Non-pigmented ciliary epithelial cell (primary cell): ENCODE measurements at regions not wholly inside any gene's neighbourhood (a gene's known extent, or its start where the extent isn't known, plus 50 kb on each side); places are given as distances from the start of the nearest gene placed in this dataset.

ENCODE experiments used
- DNase-seq: peaks from one replicate; pipeline ENCODE4 v3.0.0-alpha.2; 2010; ENCODE audit warnings: low read depth

GRCh38 chr2:107313316-107313715 lies 427.3 kb upstream of the ST6GAL2 start:
- no peak for DNase-seq

- DNase-seq = no peak
These were observed 434.9 kb upstream of the ST6GAL2 start for GRCh38 chr2:107320881-107321280.

GRCh38 chr2:107322416-107322815 lies 436.4 kb upstream of the ST6GAL2 start:
- DNase-seq = no peak

- DNase-seq = no peak
These were observed 438.1 kb upstream of the ST6GAL2 start for GRCh38 chr2:107323946-107324565.

GRCh38 chr2:107325981-107326786 lies 440.2 kb upstream of the ST6GAL2 start:
- DNase-seq = no peak

GRCh38 chr2:107334306-107334705 lies 448.3 kb upstream of the ST6GAL2 start:
- DNase-seq = no peak

- no peak for DNase-seq
These were observed 450.6 kb upstream of the ST6GAL2 start for GRCh38 chr2:107336526-107336925.

- DNase-seq = no peak
These were observed 451.4 kb upstream of the ST6GAL2 start for GRCh38 chr2:107337209-107337898.

- no peak for DNase-seq
These were observed 452.1 kb upstream of the ST6GAL2 start for GRCh38 chr2:107338059-107338458.

GRCh38 chr2:107338571-107338970 lies 452.6 kb upstream of the ST6GAL2 start:
- DNase-seq = no peak

- no peak for DNase-seq
These were observed 455.0 kb upstream of the ST6GAL2 start for GRCh38 chr2:107340955-107341354.

- DNase-seq = no peak
These were observed 463.4 kb upstream of the ST6GAL2 start for GRCh38 chr2:107349329-107349728.

GRCh38 chr2:107354175-107354574 lies 468.2 kb upstream of the ST6GAL2 start:
- DNase-seq = no peak

GRCh38 chr2:107358362-107358761 lies 468.3 kb upstream of the RGPD4 start:
- no peak for DNase-seq

- DNase-seq = no peak
These were observed 467.7 kb upstream of the RGPD4 start for GRCh38 chr2:107359021-107359420.

- no peak for DNase-seq
These were observed 464.8 kb upstream of the RGPD4 start for GRCh38 chr2:107361751-107362381.

GRCh38 chr2:107362993-107363392 lies 463.7 kb upstream of the RGPD4 start:
- no peak for DNase-seq

- no peak for DNase-seq
These were observed 462.9 kb upstream of the RGPD4 start for GRCh38 chr2:107363806-107364205.

GRCh38 chr2:107364361-107364950 lies 462.2 kb upstream of the RGPD4 start:
- no peak for DNase-seq

- no peak for DNase-seq
These were observed 452.4 kb upstream of the RGPD4 start for GRCh38 chr2:107374249-107374648.

- DNase-seq = no peak
These were observed 449.8 kb upstream of the RGPD4 start for GRCh38 chr2:107376909-107377308.

- DNase-seq = no peak
These were observed 445.8 kb upstream of the RGPD4 start for GRCh38 chr2:107380912-107381311.
